SU-DHL-6 (cell line): ENCODE measurements at regions not wholly inside any gene's neighbourhood (a gene's known extent, or its start where the extent isn't known, plus 50 kb on each side); places are given as distances from the start of the nearest gene placed in this dataset.

Experiments used
- H2AFZ ChIP-seq: fragments of 200-600 bp; sonication (generic); 2 replicates; pipeline ENCODE4 v1.6.1; 2014; ENCODE audit warnings: low read depth, mild to moderate bottlenecking, moderate library complexity, mixed read lengths, antibody characterized with exemption, low read length; ENCODE audit not compliant: severe bottlenecking
- H3F3A ChIP-seq: fragments of 200-600 bp; shearing (Covaris generic); 2 replicates; pipeline ENCODE4 v1.6.0; 2016; ENCODE audit warnings: antibody characterized with exemption, mild to moderate bottlenecking; ENCODE audit not compliant: insufficient read depth
- H3K27ac ChIP-seq: fragments of 200-600 bp; sonication (generic); 2 replicates; pipeline ENCODE4 v1.5.1; 2016; ENCODE audit warnings: low read depth, mild to moderate bottlenecking, low read length, moderate library complexity, mixed read lengths
- H3K27me3 ChIP-seq: fragments of 200-600 bp; sonication (generic), shearing (Covaris generic); 2 replicates; pipeline ENCODE4 v1.6.0; 2014; ENCODE audit warnings: mild to moderate bottlenecking, low read length
- H3K36me3 ChIP-seq: fragments of 200-600 bp; sonication (generic); 2 replicates; pipeline ENCODE4 v1.6.1; 2014; ENCODE audit warnings: mild to moderate bottlenecking, low read length, mixed read lengths
- H3K4me2 ChIP-seq: fragments of 300-600, 200-600 bp; shearing (Covaris generic), sonication (generic); 2 replicates; pipeline ENCODE4 v1.6.0; 2014; ENCODE audit warnings: low read length, low read depth, mild to moderate bottlenecking; ENCODE audit not compliant: poor library complexity, severe bottlenecking
- H3K4me3 ChIP-seq: fragments of 200-600 bp; sonication (generic); 2 replicates; pipeline ENCODE4 v1.5.1; 2014; ENCODE audit warnings: antibody characterized with exemption, low read length, mild to moderate bottlenecking, mixed read lengths; ENCODE audit not compliant: insufficient read depth, poor library complexity, severe bottlenecking
- H3K79me2 ChIP-seq: fragments of 200-600 bp; sonication (generic); 2 replicates; pipeline ENCODE4 v1.6.1; 2014; ENCODE audit warnings: mild to moderate bottlenecking, low read length, moderate library complexity; ENCODE audit not compliant: insufficient read depth
- H3K9ac ChIP-seq: fragments of 200-600 bp; sonication (generic); 2 replicates; pipeline ENCODE4 v1.7.0; 2014; ENCODE audit warnings: mild to moderate bottlenecking, low read length
- H3K9me2 ChIP-seq: fragments of 200-600 bp; sonication (generic); replicated peaks from 2 replicates; pipeline ENCODE4 v1.6.1; 2014; ENCODE audit warnings: low read length; ENCODE audit not compliant: insufficient read depth
- H3K9me3 ChIP-seq: fragments of 200-600 bp; sonication (generic); 2 replicates; pipeline ENCODE4 v1.6.1; 2014; ENCODE audit warnings: low read length, mixed read lengths; ENCODE audit not compliant: insufficient read depth
- H4K20me1 ChIP-seq: fragments of 200-600 bp; sonication (generic); 2 replicates; pipeline ENCODE4 v1.6.1; 2014; ENCODE audit warnings: low read depth, mild to moderate bottlenecking, antibody characterized with exemption, low read length, moderate library complexity, mixed read lengths
- EZH2phosphoT487 ChIP-seq: fragments of 200-600 bp; sonication (generic), shearing (Covaris generic); conservative IDR thresholded peaks from 2 replicates; pipeline ENCODE4 v1.6.1; 2018; ENCODE audit warnings: mild to moderate bottlenecking, antibody characterized with exemption, low read length, moderate library complexity, mixed read lengths
- TF ChIP-seq, protein P1 (sequence below): fragments of 200-600 bp; sonication (generic); IDR thresholded peaks from one replicate; pipeline ENCODE4 v1.5.1; 2017; ENCODE audit warnings: antibody characterized with exemption, mild to moderate bottlenecking, low read length, moderate library complexity; ENCODE audit not compliant: insufficient read depth, poor library complexity, severe bottlenecking

DNA sequence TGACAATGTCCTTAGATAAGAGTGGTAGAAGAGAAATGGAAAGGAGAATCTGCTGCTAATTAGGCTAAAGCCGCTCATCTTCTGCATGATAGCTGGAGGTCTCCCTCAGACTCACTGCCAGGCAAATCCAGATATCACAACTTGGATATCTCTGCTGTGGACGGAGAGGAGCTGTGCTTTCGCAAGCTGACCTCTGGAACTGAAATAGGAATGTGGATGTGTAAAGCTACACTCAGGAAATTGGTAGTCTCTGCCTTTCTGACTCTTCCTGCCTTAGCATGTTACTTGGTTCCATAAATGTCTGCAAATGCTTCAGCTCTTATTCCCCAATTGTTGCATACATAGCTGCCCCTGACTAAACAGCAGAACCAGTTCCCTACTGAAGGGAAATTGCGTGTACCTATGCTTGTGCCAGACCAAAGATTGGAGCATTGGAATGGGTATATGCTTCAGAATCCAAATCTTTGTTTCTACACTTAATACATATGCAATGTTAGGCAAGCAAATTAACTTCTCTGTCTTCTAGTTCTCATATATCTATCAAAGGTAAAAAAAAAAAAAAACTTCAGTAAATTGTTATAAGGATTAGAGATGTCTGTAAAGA lies 74.7 kb upstream of the ROBO2 start:
- Histone ChIP-seq H3K36me3 (no peaks in the 10 kb centered on the region), H3K9me3 (no peaks in the 10 kb centered on the region), H3F3A (no peaks in the 10 kb centered on the region), H3K27me3 (no peaks in the 10 kb centered on the region), H3K79me2 (no peaks in the 10 kb centered on the region), H3K27ac (no peak overlapping the region), H4K20me1 (no peaks in the 10 kb centered on the region), H3K9me2 (no peaks in the 10 kb centered on the region), H3K9ac (no peak overlapping the region), H3K4me2 (no peak overlapping the region), H3K4me3 (no peak overlapping the region), H2AFZ (no peak overlapping the region)
- TF ChIP-seq, protein P1, sequence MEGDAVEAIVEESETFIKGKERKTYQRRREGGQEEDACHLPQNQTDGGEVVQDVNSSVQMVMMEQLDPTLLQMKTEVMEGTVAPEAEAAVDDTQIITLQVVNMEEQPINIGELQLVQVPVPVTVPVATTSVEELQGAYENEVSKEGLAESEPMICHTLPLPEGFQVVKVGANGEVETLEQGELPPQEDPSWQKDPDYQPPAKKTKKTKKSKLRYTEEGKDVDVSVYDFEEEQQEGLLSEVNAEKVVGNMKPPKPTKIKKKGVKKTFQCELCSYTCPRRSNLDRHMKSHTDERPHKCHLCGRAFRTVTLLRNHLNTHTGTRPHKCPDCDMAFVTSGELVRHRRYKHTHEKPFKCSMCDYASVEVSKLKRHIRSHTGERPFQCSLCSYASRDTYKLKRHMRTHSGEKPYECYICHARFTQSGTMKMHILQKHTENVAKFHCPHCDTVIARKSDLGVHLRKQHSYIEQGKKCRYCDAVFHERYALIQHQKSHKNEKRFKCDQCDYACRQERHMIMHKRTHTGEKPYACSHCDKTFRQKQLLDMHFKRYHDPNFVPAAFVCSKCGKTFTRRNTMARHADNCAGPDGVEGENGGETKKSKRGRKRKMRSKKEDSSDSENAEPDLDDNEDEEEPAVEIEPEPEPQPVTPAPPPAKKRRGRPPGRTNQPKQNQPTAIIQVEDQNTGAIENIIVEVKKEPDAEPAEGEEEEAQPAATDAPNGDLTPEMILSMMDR: no peak
- TF ChIP-seq EZH2phosphoT487: no peak

DNA sequence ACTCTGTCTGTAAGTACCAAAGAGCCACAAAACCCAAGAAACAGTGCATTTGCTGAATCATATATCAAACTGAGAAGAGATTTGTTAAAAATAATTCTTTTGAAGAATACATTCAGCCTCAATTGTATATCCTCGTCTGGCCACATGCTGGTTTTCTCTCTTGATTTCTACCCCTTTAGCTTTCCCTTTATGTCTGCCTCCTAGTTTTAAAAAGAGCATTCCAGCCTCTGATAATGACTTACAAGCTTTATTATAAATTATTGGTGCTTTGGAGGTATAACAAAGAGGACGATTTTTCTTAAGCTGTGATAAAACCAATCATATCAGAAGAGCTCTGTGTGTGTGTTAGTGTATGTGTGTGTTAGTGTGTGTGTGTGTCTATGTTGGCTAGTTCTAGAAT lies 70.4 kb upstream of the ROBO2 start:
- no peaks in the 10 kb centered on the region for H3F3A ChIP-seq
- H3K27ac ChIP-seq: no peak overlapping the region

DNA sequence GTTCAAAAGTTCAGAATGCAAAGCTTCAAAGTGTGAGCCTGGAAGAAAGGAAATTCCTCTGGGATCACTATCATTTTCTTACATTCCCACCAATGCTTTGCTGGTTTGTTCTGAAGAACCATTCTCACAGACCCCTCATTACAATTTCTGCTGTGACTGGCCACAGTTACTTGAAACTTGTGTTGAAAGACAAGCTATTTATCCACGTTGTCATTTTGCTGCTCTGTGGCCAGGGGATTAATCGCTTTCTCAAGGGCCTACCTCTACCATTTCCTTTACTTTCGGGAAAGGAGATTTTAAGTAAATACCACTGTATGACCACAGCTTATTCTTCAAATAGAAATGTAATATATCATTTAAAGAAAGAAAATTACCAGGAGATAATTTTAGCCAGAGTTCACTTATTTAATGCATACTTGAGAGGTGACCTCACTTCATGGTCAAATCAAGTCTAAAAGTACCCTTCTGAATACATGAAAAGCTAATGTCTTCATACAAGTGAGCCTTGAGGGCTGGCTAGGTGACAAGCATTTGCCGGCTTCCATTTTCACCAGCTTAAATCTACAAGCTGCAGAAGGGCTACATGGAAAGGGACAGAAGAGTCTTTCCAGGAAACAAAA lies 69.8 kb upstream of the ROBO2 start:
- H3K9me2 ChIP-seq: no peaks in the 10 kb centered on the region
- no peaks in the 10 kb centered on the region for H4K20me1 ChIP-seq
- H3F3A ChIP-seq: no peaks in the 10 kb centered on the region
- H3K4me3 ChIP-seq: no peak overlapping the region
- H3K9ac ChIP-seq: no peak overlapping the region
- H3K79me2 ChIP-seq: no peaks in the 10 kb centered on the region
- H3K27me3 ChIP-seq: no peaks in the 10 kb centered on the region
- no peaks in the 10 kb centered on the region for H3K9me3 ChIP-seq
- TF ChIP-seq, protein P1: no peak
- no peak for TF ChIP-seq EZH2phosphoT487
- no peak overlapping the region for H2AFZ ChIP-seq
- H3K27ac ChIP-seq: no peak overlapping the region
- H3K36me3 ChIP-seq: no peaks in the 10 kb centered on the region
- no peak overlapping the region for H3K4me2 ChIP-seq

More for the DNA sequence above, 70.4 kb upstream of the ROBO2 start:
- H3K79me2 ChIP-seq: no peaks in the 10 kb centered on the region
- no peaks in the 10 kb centered on the region for H3K9me2 ChIP-seq
- H3K36me3 ChIP-seq: no peaks in the 10 kb centered on the region
- H3K9me3 ChIP-seq: no peaks in the 10 kb centered on the region
- no peak overlapping the region for H2AFZ ChIP-seq
- no peaks in the 10 kb centered on the region for H3K27me3 ChIP-seq
- no peaks in the 10 kb centered on the region for H4K20me1 ChIP-seq
- H3K4me3 ChIP-seq: no peak overlapping the region
- no peak overlapping the region for H3K4me2 ChIP-seq
- H3K9ac ChIP-seq: no peak overlapping the region
- TF ChIP-seq, protein P1: no peak
- no peak for TF ChIP-seq EZH2phosphoT487
